OCI-LY3 (cell line): ENCODE measurements at regions not wholly inside any gene's neighbourhood (a gene's known extent, or its start where the extent isn't known, plus 50 kb on each side); places are given as distances from the start of the nearest gene placed in this dataset.

Source experiments
- EZH2phosphoT487 ChIP-seq: fragments of 200-600 bp; shearing (Covaris generic); IDR thresholded peaks from 2 replicates; pipeline ENCODE4 v1.6.1; 2018; ENCODE audit warnings: antibody characterized with exemption, mixed run types, low read depth
- TF ChIP-seq, protein P1 (sequence below): fragments of 200-600, 300-600 bp; sonication (generic); IDR thresholded peaks from 2 replicates; pipeline ENCODE4 v1.5.1; 2014; ENCODE audit warnings: antibody characterized with exemption, low read length, low read depth

GRCh38 chr16:59164461-59164860 is 430.3 kb upstream of the GOT2 start:
- TF ChIP-seq, protein P1, sequence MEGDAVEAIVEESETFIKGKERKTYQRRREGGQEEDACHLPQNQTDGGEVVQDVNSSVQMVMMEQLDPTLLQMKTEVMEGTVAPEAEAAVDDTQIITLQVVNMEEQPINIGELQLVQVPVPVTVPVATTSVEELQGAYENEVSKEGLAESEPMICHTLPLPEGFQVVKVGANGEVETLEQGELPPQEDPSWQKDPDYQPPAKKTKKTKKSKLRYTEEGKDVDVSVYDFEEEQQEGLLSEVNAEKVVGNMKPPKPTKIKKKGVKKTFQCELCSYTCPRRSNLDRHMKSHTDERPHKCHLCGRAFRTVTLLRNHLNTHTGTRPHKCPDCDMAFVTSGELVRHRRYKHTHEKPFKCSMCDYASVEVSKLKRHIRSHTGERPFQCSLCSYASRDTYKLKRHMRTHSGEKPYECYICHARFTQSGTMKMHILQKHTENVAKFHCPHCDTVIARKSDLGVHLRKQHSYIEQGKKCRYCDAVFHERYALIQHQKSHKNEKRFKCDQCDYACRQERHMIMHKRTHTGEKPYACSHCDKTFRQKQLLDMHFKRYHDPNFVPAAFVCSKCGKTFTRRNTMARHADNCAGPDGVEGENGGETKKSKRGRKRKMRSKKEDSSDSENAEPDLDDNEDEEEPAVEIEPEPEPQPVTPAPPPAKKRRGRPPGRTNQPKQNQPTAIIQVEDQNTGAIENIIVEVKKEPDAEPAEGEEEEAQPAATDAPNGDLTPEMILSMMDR: no peak
- no peak for TF ChIP-seq EZH2phosphoT487
